Osteocyte (in vitro differentiated cells): ENCODE measurements at regions not wholly inside any gene's neighbourhood (a gene's known extent, or its start where the extent isn't known, plus 50 kb on each side); places are given as distances from the start of the nearest gene placed in this dataset.

Experiments used
- DNase-seq: peaks from one replicate; pipeline ENCODE4 v3.0.0; 2021; ENCODE audit warnings: mixed read lengths; ENCODE audit not compliant: unreplicated experiment; ENCODE audit errors: extremely low spot score
- H3K27ac Mint-ChIP-seq: one replicate; pipeline ENCODE4 v1.8.0; 2021; ENCODE audit warnings: mild to moderate bottlenecking, mixed read lengths; ENCODE audit not compliant: unreplicated experiment
- H3K27me3 Mint-ChIP-seq: one replicate; pipeline ENCODE4 v1.8.0; 2021; ENCODE audit warnings: mixed read lengths; ENCODE audit not compliant: unreplicated experiment
- H3K36me3 Mint-ChIP-seq: one replicate; pipeline ENCODE4 v1.8.0; 2021; ENCODE audit warnings: mixed read lengths; ENCODE audit not compliant: unreplicated experiment
- H3K4me1 Mint-ChIP-seq: one replicate; pipeline ENCODE4 v1.8.0; 2021; ENCODE audit warnings: mixed read lengths; ENCODE audit not compliant: unreplicated experiment
- H3K4me3 Mint-ChIP-seq: one replicate; pipeline ENCODE4 v1.8.0; 2021; ENCODE audit warnings: mild to moderate bottlenecking, moderate library complexity, mixed read lengths; ENCODE audit not compliant: unreplicated experiment
- H3K9me3 Mint-ChIP-seq: one replicate; pipeline ENCODE4 v1.8.0; 2021; ENCODE audit warnings: mixed read lengths; ENCODE audit not compliant: unreplicated experiment
- TF ChIP-seq, protein P1 (sequence below): fragments of 200-600 bp; sonication (generic); IDR thresholded peaks from 2 replicates; pipeline ENCODE4 v1.5.0; 2021; ENCODE audit warnings: antibody characterized with exemption, mild to moderate bottlenecking, moderate library complexity

DNA sequence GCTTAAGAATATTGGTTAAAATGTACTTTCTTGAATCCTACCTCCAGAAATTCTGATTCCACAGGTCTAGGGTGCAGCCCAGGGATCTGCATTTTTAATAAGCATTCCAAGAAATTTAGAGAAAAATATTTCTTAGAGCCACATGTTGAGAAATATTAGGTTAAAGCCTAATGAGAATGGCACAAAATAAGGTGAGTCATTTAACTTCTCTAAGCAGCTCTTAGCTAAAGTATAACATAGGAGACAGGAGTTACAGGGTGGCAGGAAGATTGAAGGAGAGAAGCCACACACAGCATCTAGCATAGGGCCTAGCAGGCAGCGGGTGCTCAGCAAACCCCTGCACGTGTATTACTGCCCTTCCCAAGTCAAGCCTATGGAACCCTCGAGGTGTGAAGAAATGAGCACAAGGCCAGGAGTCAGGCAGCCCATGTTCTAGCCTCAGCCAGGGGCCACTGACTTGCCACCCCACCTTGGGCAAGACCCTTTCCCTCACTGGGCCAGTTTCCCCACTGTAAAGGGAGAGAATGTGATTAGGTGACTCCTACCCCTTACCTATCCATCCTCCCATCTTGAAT lies 197.1 kb upstream of the TLE3 start:
- no peak for DNase-seq
- Mint-ChIP-seq H3K36me3 (no peaks in the 10 kb centered on the region), H3K27ac (no peak overlapping the region), H3K4me1 (no peaks in the 10 kb centered on the region), H3K9me3 (peaks cover 3% of the 10 kb centered on the region), H3K27me3 (peaks cover 72% of the 10 kb centered on the region), H3K4me3 (no peak overlapping the region)
- TF ChIP-seq, protein P1, sequence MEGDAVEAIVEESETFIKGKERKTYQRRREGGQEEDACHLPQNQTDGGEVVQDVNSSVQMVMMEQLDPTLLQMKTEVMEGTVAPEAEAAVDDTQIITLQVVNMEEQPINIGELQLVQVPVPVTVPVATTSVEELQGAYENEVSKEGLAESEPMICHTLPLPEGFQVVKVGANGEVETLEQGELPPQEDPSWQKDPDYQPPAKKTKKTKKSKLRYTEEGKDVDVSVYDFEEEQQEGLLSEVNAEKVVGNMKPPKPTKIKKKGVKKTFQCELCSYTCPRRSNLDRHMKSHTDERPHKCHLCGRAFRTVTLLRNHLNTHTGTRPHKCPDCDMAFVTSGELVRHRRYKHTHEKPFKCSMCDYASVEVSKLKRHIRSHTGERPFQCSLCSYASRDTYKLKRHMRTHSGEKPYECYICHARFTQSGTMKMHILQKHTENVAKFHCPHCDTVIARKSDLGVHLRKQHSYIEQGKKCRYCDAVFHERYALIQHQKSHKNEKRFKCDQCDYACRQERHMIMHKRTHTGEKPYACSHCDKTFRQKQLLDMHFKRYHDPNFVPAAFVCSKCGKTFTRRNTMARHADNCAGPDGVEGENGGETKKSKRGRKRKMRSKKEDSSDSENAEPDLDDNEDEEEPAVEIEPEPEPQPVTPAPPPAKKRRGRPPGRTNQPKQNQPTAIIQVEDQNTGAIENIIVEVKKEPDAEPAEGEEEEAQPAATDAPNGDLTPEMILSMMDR: no peak

DNA sequence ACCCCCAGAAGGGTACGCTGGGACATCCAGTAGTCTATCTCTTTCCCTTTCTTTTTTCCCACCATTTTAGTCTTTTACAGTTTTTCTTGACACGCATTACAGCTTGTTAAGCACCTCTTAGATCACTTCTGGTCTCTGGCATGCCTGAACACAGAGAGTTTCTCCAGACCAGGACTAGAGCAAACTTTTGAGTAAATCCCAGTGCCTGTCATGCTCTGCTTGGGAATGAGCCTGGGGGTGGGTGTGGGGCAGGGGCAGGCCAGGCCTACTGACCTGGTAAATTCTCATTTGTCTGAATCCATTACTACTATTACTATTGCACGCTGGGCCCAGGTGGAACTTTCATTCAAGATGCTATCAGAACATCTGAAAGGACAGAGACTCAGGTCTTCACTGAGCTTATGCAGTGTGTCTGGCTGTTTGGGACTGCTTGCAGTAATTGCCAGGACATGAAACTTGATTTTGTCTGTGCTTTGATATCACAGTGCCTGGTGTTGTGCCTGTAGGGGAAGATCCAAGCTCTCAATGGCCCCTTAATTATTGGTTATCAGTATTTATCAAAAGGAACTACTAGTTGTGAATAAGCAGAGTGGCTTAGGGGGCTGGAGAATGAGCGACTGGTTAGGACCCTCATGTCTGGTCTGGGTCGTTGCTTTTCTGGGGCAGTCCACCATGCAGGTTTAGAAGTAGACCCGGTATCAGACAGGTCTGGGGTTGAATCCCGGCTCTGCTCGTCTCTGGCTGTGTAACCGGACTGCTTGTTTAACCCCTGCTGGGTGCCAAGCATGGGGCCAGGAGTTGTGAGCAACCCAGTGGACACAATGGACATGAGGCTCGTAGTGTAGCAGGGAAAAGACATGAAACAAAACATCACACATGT lies 196.1 kb upstream of the TLE3 start:
- DNase-seq: no peak
- peaks cover 3% of the 10 kb centered on the region for H3K9me3 Mint-ChIP-seq
- no peak overlapping the region for H3K27ac Mint-ChIP-seq
- peaks cover 79% of the 10 kb centered on the region for H3K27me3 Mint-ChIP-seq
- TF ChIP-seq, protein P1: no peak
- no peaks in the 10 kb centered on the region for H3K36me3 Mint-ChIP-seq
- no peaks in the 10 kb centered on the region for H3K4me1 Mint-ChIP-seq
- no peak overlapping the region for H3K4me3 Mint-ChIP-seq

DNA sequence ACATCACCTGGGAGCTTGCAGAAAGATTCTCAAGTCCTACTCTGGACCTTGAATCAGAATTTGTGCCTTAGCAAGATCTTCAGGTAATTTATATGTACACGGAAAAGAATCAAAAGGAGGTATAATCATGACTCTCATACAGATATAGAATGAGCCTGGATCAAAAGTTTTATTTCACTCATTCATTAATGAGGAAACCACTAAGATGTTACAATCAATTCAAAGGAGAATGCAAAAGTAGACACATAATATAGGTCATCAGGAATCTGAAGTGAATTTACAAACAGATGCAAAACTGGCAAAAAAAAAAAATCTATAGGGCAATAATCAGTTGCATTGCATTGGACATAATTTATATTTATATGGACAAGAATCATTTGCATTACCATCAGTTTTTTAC lies 195.4 kb upstream of the TLE3 start:
- Mint-ChIP-seq H3K27me3 (peaks cover 78% of the 10 kb centered on the region), H3K4me3 (no peak overlapping the region), H3K36me3 (no peaks in the 10 kb centered on the region), H3K27ac (no peak overlapping the region), H3K4me1 (no peaks in the 10 kb centered on the region), H3K9me3 (peaks cover 3% of the 10 kb centered on the region)
- TF ChIP-seq, protein P1: no peak
- DNase-seq: no peak

DNA sequence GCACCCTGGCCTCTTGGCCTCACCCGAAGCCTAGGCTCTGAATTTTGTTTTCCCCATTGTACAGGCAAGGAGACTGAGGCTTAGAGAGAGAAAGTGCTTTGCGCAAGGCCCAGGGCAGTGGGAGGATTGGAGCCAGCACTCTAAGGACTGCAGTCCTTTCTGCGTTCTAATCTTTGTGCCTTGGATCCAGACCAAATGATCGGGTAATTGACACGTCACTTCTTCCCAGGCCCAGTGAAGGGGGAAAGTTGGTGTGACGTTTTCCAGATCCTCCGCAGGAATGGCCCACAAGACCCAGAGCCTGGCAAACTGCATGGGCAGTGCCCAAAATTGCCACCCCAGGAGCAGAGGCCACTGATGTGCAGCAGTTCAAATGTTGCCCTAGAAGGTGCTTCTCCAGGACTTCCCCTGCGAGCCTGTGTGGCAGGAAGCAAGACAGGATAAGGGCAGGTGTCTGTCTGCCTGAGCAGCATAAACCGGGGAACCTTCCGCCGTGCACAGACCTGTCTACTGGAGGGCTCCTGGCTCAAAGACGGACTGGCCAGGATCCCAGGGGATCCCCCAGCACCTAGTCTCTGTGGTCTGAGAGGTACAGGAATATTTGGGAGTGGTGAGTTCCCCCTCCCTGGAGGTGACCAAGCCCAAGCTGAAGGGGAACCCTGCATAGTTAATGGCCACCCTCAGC lies 194.5 kb upstream of the TLE3 start:
- Mint-ChIP-seq H3K36me3 (no peaks in the 10 kb centered on the region), H3K27me3 (peaks cover 73% of the 10 kb centered on the region), H3K27ac (no peak overlapping the region), H3K4me3 (no peak overlapping the region), H3K9me3 (peaks cover 3% of the 10 kb centered on the region), H3K4me1 (no peaks in the 10 kb centered on the region)
- TF ChIP-seq, protein P1: no peak
- DNase-seq: no peak
